ENCODE measurements at regions not wholly inside any gene's neighbourhood (a gene's known extent, or its start where the extent isn't known, plus 50 kb on each side); places are given as distances from the start of the nearest gene placed in this dataset.
"Not testable (repeated sequence)": the region's sequence is repeated elsewhere in the genome, so short reads cannot be mapped to it uniquely, and the experiment has no call there.

- no peaks in the 10 kb centered on the region for H3K27me3 ChIP-seq (ENCODE audit: control insufficient read depth in 2 of 2, insufficient read depth in 2 of 2, low read length in 2 of 2)
These were observed 110.9 kb upstream of the GRK3 start for GRCh38 chr22:25453557-25453956.

GRCh38 chr22:25456300-25457043 is 108.0 kb upstream of the GRK3 start:
- dilution Hi-C loops (cut with MboI; ENCODE audit: extremely low pct_ligation_motif_present, low sequenced_read_pairs) = not testable (repeated sequence)

More at GRCh38 chr22:25453557-25453956, 110.9 kb upstream of the GRK3 start:
- H2AFZ ChIP-seq (ENCODE audit: low read depth, low read length) = no peak overlapping the region
- POLR2A ChIA-PET = no interaction called here
- intact Hi-C loops (cut with micrococcal nuclease) = no loop called here
- H3K9me1 ChIP-seq (replicated peaks; ENCODE audit: control insufficient read depth, extremely low read depth, insufficient read depth, low read length) = no peaks in the 10 kb centered on the region
- H3K36me3 ChIP-seq (ENCODE audit: control insufficient read depth in 2 of 2, extremely low read depth in 1 of 2, insufficient read depth in 2 of 2, low read length in 2 of 2) = peaks cover 3 to 6% of the 10 kb centered on the region in 2 experiments
- dilution Hi-C loops (cut with MboI; ENCODE audit: extremely low pct_ligation_motif_present, low sequenced_read_pairs) = no loop called here
- CTCF ChIA-PET = interaction anchor here (1.4 to 1.8 kb wide), 2 partner anchors 9 to 319 kb away, joined by 3 read pairs; no protein-coding TSS in a partner anchor
- no peak for TF ChIP-seq GATA2 (IDR thresholded peaks at IDR 0.05; ENCODE audit: insufficient read depth, insufficient read length, low read depth, low read length)
- TF ChIP-seq POLR2AphosphoS5 (IDR thresholded peaks at IDR 0.05; ENCODE audit: insufficient read depth, low read depth, low read length) = no peak
- TF ChIP-seq CTCF (IDR thresholded peaks at IDR 0.05; ENCODE audit: extremely low read depth in 1 of 2, insufficient read depth in 1 of 2, low read depth in 1 of 2, low read length in 2 of 2) = no peak
- TF ChIP-seq JUN (IDR thresholded peaks at IDR 0.05; ENCODE audit: borderline replicate concordance, insufficient read depth, insufficient read length, low read depth) = no peak
- no peak for TF ChIP-seq FOS (IDR thresholded peaks at IDR 0.05; ENCODE audit: borderline replicate concordance, insufficient read depth, low read length)
- no peak for TF ChIP-seq MAX (IDR thresholded peaks at IDR 0.05; ENCODE audit: insufficient read depth, insufficient read length)
- no peak for TF ChIP-seq POLR2A (IDR thresholded peaks at IDR 0.05; ENCODE audit: low read depth, low read length)
- peaks cover 6% of the 10 kb centered on the region for H4K20me1 ChIP-seq (replicated peaks; ENCODE audit: control insufficient read depth, extremely low read depth, insufficient read depth, low read length)
- no peak overlapping the region for H3K27ac ChIP-seq (ENCODE audit: insufficient read depth, low read depth, low read length)
- H3K9me3 ChIP-seq (replicated peaks; ENCODE audit: control insufficient read depth, insufficient read depth, low read length) = no peaks in the 10 kb centered on the region
- H3K4me2 ChIP-seq (ENCODE audit: insufficient read depth, low read length) = no peak overlapping the region
- H3K4me1 ChIP-seq (ENCODE audit: control insufficient read depth, extremely low read depth, insufficient read depth, low read length) = peaks cover 17% of the 10 kb centered on the region
- FAIRE-seq (no peak), DNase-seq (ENCODE audit: low read depth, low spot score) (no peak)
- no peak overlapping the region for H3K9ac ChIP-seq (replicated peaks; ENCODE audit: extremely low read depth, insufficient read depth, low read length)
- BruUV-seq (replicated peaks) = no TSS peak
- H3K4me3 ChIP-seq (replicated peaks in 1 of 3; ENCODE audit: insufficient read depth in 1 of 3, low read depth in 1 of 3, low read length in 3 of 3) = no peak overlapping the region
- peaks cover 66% of the 10 kb centered on the region for H3K79me2 ChIP-seq (ENCODE audit: control insufficient read depth, insufficient read depth, low read length)

GRCh38 chr22:25458631-25459030 is 105.8 kb upstream of the GRK3 start:
- intact Hi-C loops (cut with micrococcal nuclease); FAIRE-seq; H3K27me3 ChIP-seq (ENCODE audit: control insufficient read depth in 2 of 2, insufficient read depth in 2 of 2, low read length in 2 of 2); H3K9me1 ChIP-seq (replicated peaks; ENCODE audit: control insufficient read depth, extremely low read depth, insufficient read depth, low read length); H3K27ac ChIP-seq (ENCODE audit: insufficient read depth, low read depth, low read length); H4K20me1 ChIP-seq (replicated peaks; ENCODE audit: control insufficient read depth, extremely low read depth, insufficient read depth, low read length); DNase-seq (ENCODE audit: low read depth, low spot score); H2AFZ ChIP-seq (ENCODE audit: low read depth, low read length); POLR2A ChIA-PET; BruUV-seq (replicated peaks); H3K4me3 ChIP-seq (replicated peaks in 1 of 3; ENCODE audit: insufficient read depth in 1 of 3, low read depth in 1 of 3, low read length in 3 of 3); H3K4me1 ChIP-seq (ENCODE audit: control insufficient read depth, extremely low read depth, insufficient read depth, low read length); H3K9me3 ChIP-seq (replicated peaks; ENCODE audit: control insufficient read depth, insufficient read depth, low read length); H3K9ac ChIP-seq (replicated peaks; ENCODE audit: extremely low read depth, insufficient read depth, low read length); dilution Hi-C loops (cut with MboI; ENCODE audit: extremely low pct_ligation_motif_present, low sequenced_read_pairs); H3K4me2 ChIP-seq (ENCODE audit: insufficient read depth, low read length): not testable (repeated sequence)
- H3K36me3 ChIP-seq (ENCODE audit: control insufficient read depth in 2 of 2, extremely low read depth in 1 of 2, insufficient read depth in 2 of 2, low read length in 2 of 2) = peaks cover 16% of the 10 kb centered on the region in 2 experiments
- CTCF ChIA-PET = interaction anchor here (6.5 kb wide), 1 partner anchor 314 kb away, joined by 159 read pairs; no protein-coding TSS in a partner anchor
- H3K79me2 ChIP-seq (ENCODE audit: control insufficient read depth, insufficient read depth, low read length) = peaks cover 16% of the 10 kb centered on the region

More at GRCh38 chr22:25456300-25457043, 108.0 kb upstream of the GRK3 start:
- H4K20me1 ChIP-seq (replicated peaks; ENCODE audit: control insufficient read depth, extremely low read depth, insufficient read depth, low read length); H3K4me2 ChIP-seq (ENCODE audit: insufficient read depth, low read length); H3K9me3 ChIP-seq (replicated peaks; ENCODE audit: control insufficient read depth, insufficient read depth, low read length); H3K4me3 ChIP-seq (replicated peaks in 1 of 3; ENCODE audit: insufficient read depth in 1 of 3, low read depth in 1 of 3, low read length in 3 of 3); H3K9ac ChIP-seq (replicated peaks; ENCODE audit: extremely low read depth, insufficient read depth, low read length); intact Hi-C loops (cut with micrococcal nuclease); BruUV-seq (replicated peaks); DNase-seq (ENCODE audit: low read depth, low spot score); H3K27ac ChIP-seq (ENCODE audit: insufficient read depth, low read depth, low read length); H3K4me1 ChIP-seq (ENCODE audit: control insufficient read depth, extremely low read depth, insufficient read depth, low read length); H2AFZ ChIP-seq (ENCODE audit: low read depth, low read length); H3K27me3 ChIP-seq (ENCODE audit: control insufficient read depth in 2 of 2, insufficient read depth in 2 of 2, low read length in 2 of 2); H3K9me1 ChIP-seq (replicated peaks; ENCODE audit: control insufficient read depth, extremely low read depth, insufficient read depth, low read length); FAIRE-seq; POLR2A ChIA-PET: not testable (repeated sequence)
- CTCF ChIA-PET = interaction anchor here (1.0 kb wide), 1 partner anchor 317 kb away, joined by 3 read pairs; no protein-coding TSS in a partner anchor
- H3K79me2 ChIP-seq (ENCODE audit: control insufficient read depth, insufficient read depth, low read length) = peaks cover 37% of the 10 kb centered on the region
- H3K36me3 ChIP-seq (ENCODE audit: control insufficient read depth in 2 of 2, extremely low read depth in 1 of 2, insufficient read depth in 2 of 2, low read length in 2 of 2) = peaks cover 13 to 18% of the 10 kb centered on the region in 2 experiments
